ENCODE measurements at regions not wholly inside any gene's neighbourhood (a gene's known extent, or its start where the extent isn't known, plus 50 kb on each side); places are given as distances from the start of the nearest gene placed in this dataset.

- TF ChIP-seq, protein P1, sequence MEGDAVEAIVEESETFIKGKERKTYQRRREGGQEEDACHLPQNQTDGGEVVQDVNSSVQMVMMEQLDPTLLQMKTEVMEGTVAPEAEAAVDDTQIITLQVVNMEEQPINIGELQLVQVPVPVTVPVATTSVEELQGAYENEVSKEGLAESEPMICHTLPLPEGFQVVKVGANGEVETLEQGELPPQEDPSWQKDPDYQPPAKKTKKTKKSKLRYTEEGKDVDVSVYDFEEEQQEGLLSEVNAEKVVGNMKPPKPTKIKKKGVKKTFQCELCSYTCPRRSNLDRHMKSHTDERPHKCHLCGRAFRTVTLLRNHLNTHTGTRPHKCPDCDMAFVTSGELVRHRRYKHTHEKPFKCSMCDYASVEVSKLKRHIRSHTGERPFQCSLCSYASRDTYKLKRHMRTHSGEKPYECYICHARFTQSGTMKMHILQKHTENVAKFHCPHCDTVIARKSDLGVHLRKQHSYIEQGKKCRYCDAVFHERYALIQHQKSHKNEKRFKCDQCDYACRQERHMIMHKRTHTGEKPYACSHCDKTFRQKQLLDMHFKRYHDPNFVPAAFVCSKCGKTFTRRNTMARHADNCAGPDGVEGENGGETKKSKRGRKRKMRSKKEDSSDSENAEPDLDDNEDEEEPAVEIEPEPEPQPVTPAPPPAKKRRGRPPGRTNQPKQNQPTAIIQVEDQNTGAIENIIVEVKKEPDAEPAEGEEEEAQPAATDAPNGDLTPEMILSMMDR (IDR thresholded peaks at IDR 0.05): no peak
- TF ChIP-seq POLR2A (IDR thresholded peaks at IDR 0.05): no peak
- TF ChIP-seq EP300 (IDR thresholded peaks at IDR 0.05): no peak
Measured at GRCh38 chr15:92728266-92728665, 72.7 kb upstream of the FAM174B start.
